Mesendoderm (in vitro differentiated cells): ENCODE measurements at regions not wholly inside any gene's neighbourhood (a gene's known extent, or its start where the extent isn't known, plus 50 kb on each side); places are given as distances from the start of the nearest gene placed in this dataset.
A peak's percentile ranks its signal among the peaks of the same experiment; 100 is the strongest.

Experiments used
- DNase-seq: peaks from one replicate; pipeline ENCODE4 v3.0.0; 2013
- H2AK5ac ChIP-seq: 2 replicates; pipeline ENCODE4 v1.6.1; 2013; ENCODE audit warnings: low read length, inconsistent platforms
- H2BK120ac ChIP-seq: 2 replicates; pipeline ENCODE4 v1.6.1; 2013; ENCODE audit warnings: low read depth, mild to moderate bottlenecking, low read length, moderate library complexity, mixed read lengths
- H2BK15ac ChIP-seq: replicated peaks from 2 replicates; pipeline ENCODE4 v1.6.1; 2013; ENCODE audit warnings: low read depth, mild to moderate bottlenecking, moderate library complexity
- H2BK5ac ChIP-seq: 2 replicates; pipeline ENCODE4 v1.6.1; 2013; ENCODE audit warnings: low read length, inconsistent platforms
- H3K18ac ChIP-seq: 2 replicates; pipeline ENCODE4 v1.6.1; 2013; ENCODE audit warnings: mild to moderate bottlenecking, low read length, mixed read lengths
- H3K23ac ChIP-seq: one replicate; pipeline ENCODE4 v1.6.1; 2013; ENCODE audit warnings: low read length
- H3K27ac ChIP-seq: 2 replicates; pipeline ENCODE4 v1.5.1; 2013; ENCODE audit warnings: low read depth, mild to moderate bottlenecking, inconsistent platforms, low read length, moderate library complexity
- H3K27me3 ChIP-seq: 2 replicates; pipeline ENCODE4 v1.6.1; 2013; ENCODE audit warnings: low read length, control low read depth, mild to moderate bottlenecking, inconsistent platforms; ENCODE audit not compliant: insufficient read depth, poor library complexity
- H3K36me3 ChIP-seq: 2 replicates; pipeline ENCODE4 v1.6.1; 2013; ENCODE audit warnings: low read length, inconsistent platforms; ENCODE audit not compliant: control insufficient read depth, insufficient read depth
- H3K4ac ChIP-seq: one replicate; pipeline ENCODE4 v1.6.1; 2013; ENCODE audit warnings: low read depth, mild to moderate bottlenecking, low read length, moderate library complexity
- H3K4me1 ChIP-seq: 2 replicates; pipeline ENCODE4 v1.6.1; 2013; ENCODE audit warnings: low read depth, low read length, inconsistent platforms; ENCODE audit not compliant: control insufficient read depth
- H3K4me2 ChIP-seq: 2 replicates; pipeline ENCODE4 v1.6.1; 2013; ENCODE audit warnings: low read length
- H3K4me3 ChIP-seq: 2 replicates; pipeline ENCODE4 v1.5.1; 2013; ENCODE audit warnings: mild to moderate bottlenecking, low read length
- H3K56ac ChIP-seq: one replicate; pipeline ENCODE4 v1.6.1; 2013; ENCODE audit warnings: low read length
- H3K79me1 ChIP-seq: 2 replicates; pipeline ENCODE4 v1.6.1; 2013; ENCODE audit warnings: low read length, inconsistent platforms
- H3K79me2 ChIP-seq: 2 replicates; pipeline ENCODE4 v1.6.1; 2013; ENCODE audit warnings: mild to moderate bottlenecking, low read length; ENCODE audit not compliant: control insufficient read depth, insufficient read depth
- H3K9ac ChIP-seq: 2 replicates; pipeline ENCODE4 v1.6.1; 2013; ENCODE audit warnings: low read length, inconsistent platforms
- H4K5ac ChIP-seq: one replicate; pipeline ENCODE4 v1.6.1; 2013; ENCODE audit warnings: low read length
- H4K8ac ChIP-seq: one replicate; pipeline ENCODE4 v1.6.1; 2013; ENCODE audit warnings: low read depth, mild to moderate bottlenecking, control low read depth, low read length, moderate library complexity
- WGBS: extraction: QIAGEN DNeasy Blood & Tissue Kit; methylation state at CpG from one replicate; pipeline ENCODE4 v1.1.7; 2013; ENCODE audit warnings: low lambda C conversion rate, missing lambda C conversion rate; ENCODE audit not compliant: insufficient coverage; ENCODE audit errors: extremely low coverage; 5-methylcytosine and 5-hydroxymethylcytosine counted together

GRCh38 chr7:17158261-17158660 lies 140.2 kb upstream of the AHR start:
- Histone ChIP-seq H3K36me3 (no peaks in the 10 kb centered on the region), H3K56ac (no peak overlapping the region), H2BK15ac (no peak overlapping the region), H2AK5ac (no peak overlapping the region), H3K79me2 (no peaks in the 10 kb centered on the region), H3K27me3 (no peaks in the 10 kb centered on the region), H3K27ac (no peak overlapping the region), H3K9ac (no peak overlapping the region), H2BK120ac (no peak overlapping the region), H4K5ac (no peak overlapping the region), H3K23ac (no peak overlapping the region), H3K4ac (no peak overlapping the region), H3K79me1 (no peaks in the 10 kb centered on the region), H4K8ac (no peak overlapping the region), H3K4me2 (no peak overlapping the region), H3K4me3 (no peak overlapping the region), H3K4me1 (no peaks in the 10 kb centered on the region), H2BK5ac (no peak overlapping the region), H3K18ac (no peak overlapping the region)
- peak; percentile 24 for DNase-seq
- no CpG with 5 or more reads among the region's 5 CpGs for WGBS

DNA sequence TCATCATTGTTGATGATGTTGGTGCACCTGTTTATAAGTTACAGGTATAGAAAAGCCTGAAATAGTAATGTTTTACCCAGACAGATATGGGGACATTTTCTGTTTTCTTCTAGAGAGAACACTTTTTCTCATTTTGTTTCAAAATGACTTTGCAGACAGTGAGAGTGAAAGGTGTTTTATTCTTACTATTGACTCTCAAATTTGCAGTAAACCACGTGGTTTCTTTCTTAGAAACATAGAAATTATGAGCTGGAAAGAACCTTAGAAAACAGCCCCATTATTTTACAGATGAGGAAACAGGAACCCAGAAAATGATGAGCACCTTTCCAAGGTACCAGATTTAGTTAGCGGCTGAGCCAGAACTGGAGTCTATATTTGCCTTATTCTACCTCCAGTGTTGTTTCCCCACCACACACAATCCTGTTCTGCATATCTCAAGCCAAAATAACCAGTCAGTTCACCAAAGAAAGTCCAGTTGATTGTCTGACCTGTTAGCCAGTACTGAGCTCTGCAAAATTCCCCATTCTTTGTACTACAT lies 138.9 kb upstream of the AHR start:
- DNase-seq: no peak
- Histone ChIP-seq H3K56ac (no peak overlapping the region), H3K4me3 (no peak overlapping the region), H2BK5ac (no peak overlapping the region), H3K27me3 (no peaks in the 10 kb centered on the region), H3K27ac (no peak overlapping the region), H4K5ac (no peak overlapping the region), H3K18ac (no peak overlapping the region), H3K79me1 (no peaks in the 10 kb centered on the region), H4K8ac (no peak overlapping the region), H3K4ac (no peak overlapping the region), H3K36me3 (no peaks in the 10 kb centered on the region), H3K23ac (no peak overlapping the region), H3K9ac (no peak overlapping the region), H2BK15ac (no peak overlapping the region), H3K4me2 (no peak overlapping the region), H2BK120ac (no peak overlapping the region), H3K79me2 (no peaks in the 10 kb centered on the region), H2AK5ac (no peak overlapping the region), H3K4me1 (no peaks in the 10 kb centered on the region)
- no CpG with 5 or more reads among the region's 2 CpGs for WGBS

- no peaks in the 10 kb centered on the region for H3K79me2 ChIP-seq
- no peak overlapping the region for H3K4me3 ChIP-seq
- H4K8ac ChIP-seq: no peak overlapping the region
- no peak overlapping the region for H3K18ac ChIP-seq
- H3K56ac ChIP-seq: no peak overlapping the region
- no peak overlapping the region for H3K4ac ChIP-seq
- H3K79me1 ChIP-seq: no peaks in the 10 kb centered on the region
- H3K4me2 ChIP-seq: no peak overlapping the region
- H4K5ac ChIP-seq: no peak overlapping the region
- no peak overlapping the region for H3K27ac ChIP-seq
- no peak overlapping the region for H3K23ac ChIP-seq
- H3K27me3 ChIP-seq: no peaks in the 10 kb centered on the region
- H3K9ac ChIP-seq: no peak overlapping the region
- no peak overlapping the region for H2BK120ac ChIP-seq
- no peak overlapping the region for H2BK5ac ChIP-seq
- no CpG with 5 or more reads among the region's 4 CpGs for WGBS
- DNase-seq: no peak
- H3K4me1 ChIP-seq: no peaks in the 10 kb centered on the region
- no peak overlapping the region for H2AK5ac ChIP-seq
- H2BK15ac ChIP-seq: no peak overlapping the region
- H3K36me3 ChIP-seq: no peaks in the 10 kb centered on the region
Observed at GRCh38 chr7:17166824-17167379, 131.6 kb upstream of the AHR start.

GRCh38 chr7:17168416-17168815 lies 130.0 kb upstream of the AHR start:
- no peak overlapping the region for H3K23ac ChIP-seq
- H3K79me2 ChIP-seq: no peaks in the 10 kb centered on the region
- H4K5ac ChIP-seq: no peak overlapping the region
- no peaks in the 10 kb centered on the region for H3K36me3 ChIP-seq
- no peak overlapping the region for H3K56ac ChIP-seq
- H2AK5ac ChIP-seq: no peak overlapping the region
- H2BK15ac ChIP-seq: no peak overlapping the region
- H3K27ac ChIP-seq: no peak overlapping the region
- no peak overlapping the region for H2BK5ac ChIP-seq
- no peak overlapping the region for H3K18ac ChIP-seq
- no peak overlapping the region for H3K4ac ChIP-seq
- no peak overlapping the region for H2BK120ac ChIP-seq
- H3K9ac ChIP-seq: no peak overlapping the region
- no peaks in the 10 kb centered on the region for H3K4me1 ChIP-seq
- WGBS: no CpG with 5 or more reads among the region's 2 CpGs
- no peak for DNase-seq
- H3K79me1 ChIP-seq: no peaks in the 10 kb centered on the region
- H3K4me3 ChIP-seq: no peak overlapping the region
- no peak overlapping the region for H4K8ac ChIP-seq
- H3K4me2 ChIP-seq: no peak overlapping the region
- H3K27me3 ChIP-seq: no peaks in the 10 kb centered on the region

GRCh38 chr7:17171427-17171826 lies 127.0 kb upstream of the AHR start:
- H4K5ac ChIP-seq: no peak overlapping the region
- no peak overlapping the region for H3K4ac ChIP-seq
- no peak overlapping the region for H4K8ac ChIP-seq
- H2BK5ac ChIP-seq: no peak overlapping the region
- no peak overlapping the region for H3K56ac ChIP-seq
- no peaks in the 10 kb centered on the region for H3K36me3 ChIP-seq
- no peak overlapping the region for H3K27ac ChIP-seq
- H2AK5ac ChIP-seq: no peak overlapping the region
- no peak overlapping the region for H3K9ac ChIP-seq
- no CpG with 5 or more reads among the region's 3 CpGs for WGBS
- no peaks in the 10 kb centered on the region for H3K79me2 ChIP-seq
- no peak for DNase-seq
- H3K18ac ChIP-seq: no peak overlapping the region
- H3K79me1 ChIP-seq: no peaks in the 10 kb centered on the region
- no peaks in the 10 kb centered on the region for H3K4me1 ChIP-seq
- H2BK120ac ChIP-seq: no peak overlapping the region
- H3K23ac ChIP-seq: no peak overlapping the region
- H3K27me3 ChIP-seq: no peaks in the 10 kb centered on the region
- H3K4me3 ChIP-seq: no peak overlapping the region
- H2BK15ac ChIP-seq: no peak overlapping the region
- H3K4me2 ChIP-seq: no peak overlapping the region

DNA sequence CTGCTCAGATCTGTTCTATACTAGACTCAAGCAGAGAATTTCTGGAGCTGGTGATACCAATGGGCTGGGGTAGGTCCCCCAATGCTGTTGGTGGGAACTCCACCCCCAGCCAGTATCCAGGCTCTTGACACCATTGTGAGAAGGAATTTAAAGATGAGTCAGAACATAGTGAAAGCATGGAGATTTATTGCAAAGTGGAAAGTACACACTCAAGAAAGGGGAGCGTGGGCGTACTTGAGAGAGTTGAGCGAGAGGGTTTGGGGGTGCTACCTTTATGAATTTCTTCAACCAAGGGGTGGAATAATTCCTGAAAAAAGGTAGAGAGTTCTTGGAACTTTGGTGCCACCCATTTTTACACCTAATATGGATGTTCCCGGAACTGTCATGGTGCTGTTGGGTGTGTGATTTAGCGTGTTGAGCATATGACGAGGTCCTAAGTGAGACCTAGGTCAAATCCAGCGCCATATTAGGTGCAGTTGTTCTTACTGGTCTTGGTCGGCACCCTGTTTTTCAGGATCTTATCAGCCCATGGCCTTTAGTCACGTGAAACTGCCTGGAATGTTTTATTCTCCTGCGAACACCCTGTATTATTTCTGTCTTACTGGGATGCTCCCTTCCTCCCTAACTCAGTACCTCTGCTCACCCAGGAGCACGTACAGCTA lies 122.0 kb upstream of the AHR start:
- Histone ChIP-seq H3K4me1 (no peaks in the 10 kb centered on the region), H3K4me3 (no peak overlapping the region), H3K56ac (no peak overlapping the region), H3K4ac (no peak overlapping the region), H4K5ac (no peak overlapping the region), H3K79me2 (no peaks in the 10 kb centered on the region), H3K23ac (no peak overlapping the region), H2BK120ac (no peak overlapping the region), H4K8ac (no peak overlapping the region), H2BK5ac (no peak overlapping the region), H3K9ac (no peak overlapping the region), H3K4me2 (no peak overlapping the region), H2BK15ac (no peak overlapping the region), H3K36me3 (no peaks in the 10 kb centered on the region), H3K27ac (no peak overlapping the region), H3K27me3 (no peaks in the 10 kb centered on the region), H3K79me1 (no peaks in the 10 kb centered on the region), H2AK5ac (no peak overlapping the region), H3K18ac (no peak overlapping the region)
- no peak for DNase-seq
- no CpG with 5 or more reads among the region's 11 CpGs for WGBS
